OCI-LY7 (cell line): ENCODE measurements at regions not wholly inside any gene's neighbourhood (a gene's known extent, or its start where the extent isn't known, plus 50 kb on each side); places are given as distances from the start of the nearest gene placed in this dataset.

ENCODE experiments used
- EZH2phosphoT487 ChIP-seq: fragments of 200-600 bp; sonication (generic); IDR thresholded peaks from 2 replicates; pipeline ENCODE4 v1.6.1; 2018; ENCODE audit warnings: low read depth, borderline replicate concordance, mild to moderate bottlenecking, mixed run types, antibody characterized with exemption, low read length, moderate library complexity, mixed read lengths
- TF ChIP-seq, protein P1 (sequence below): fragments of 200-600 bp; sonication (generic); conservative IDR thresholded peaks from 2 replicates; pipeline ENCODE4 v1.5.1; 2014; ENCODE audit warnings: mild to moderate bottlenecking, antibody characterized with exemption, low read length, moderate library complexity, mixed read lengths

GRCh38 chr6:158249340-158249836, 62.9 kb upstream of the TULP4 start:
- TF ChIP-seq, protein P1, sequence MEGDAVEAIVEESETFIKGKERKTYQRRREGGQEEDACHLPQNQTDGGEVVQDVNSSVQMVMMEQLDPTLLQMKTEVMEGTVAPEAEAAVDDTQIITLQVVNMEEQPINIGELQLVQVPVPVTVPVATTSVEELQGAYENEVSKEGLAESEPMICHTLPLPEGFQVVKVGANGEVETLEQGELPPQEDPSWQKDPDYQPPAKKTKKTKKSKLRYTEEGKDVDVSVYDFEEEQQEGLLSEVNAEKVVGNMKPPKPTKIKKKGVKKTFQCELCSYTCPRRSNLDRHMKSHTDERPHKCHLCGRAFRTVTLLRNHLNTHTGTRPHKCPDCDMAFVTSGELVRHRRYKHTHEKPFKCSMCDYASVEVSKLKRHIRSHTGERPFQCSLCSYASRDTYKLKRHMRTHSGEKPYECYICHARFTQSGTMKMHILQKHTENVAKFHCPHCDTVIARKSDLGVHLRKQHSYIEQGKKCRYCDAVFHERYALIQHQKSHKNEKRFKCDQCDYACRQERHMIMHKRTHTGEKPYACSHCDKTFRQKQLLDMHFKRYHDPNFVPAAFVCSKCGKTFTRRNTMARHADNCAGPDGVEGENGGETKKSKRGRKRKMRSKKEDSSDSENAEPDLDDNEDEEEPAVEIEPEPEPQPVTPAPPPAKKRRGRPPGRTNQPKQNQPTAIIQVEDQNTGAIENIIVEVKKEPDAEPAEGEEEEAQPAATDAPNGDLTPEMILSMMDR: no peak
- TF ChIP-seq EZH2phosphoT487: no peak
